K562 (cell line): ENCODE measurements at regions not wholly inside any gene's neighbourhood (a gene's known extent, or its start where the extent isn't known, plus 50 kb on each side); places are given as distances from the start of the nearest gene placed in this dataset.

Experiments used
- GATAD2B ChIP-seq: fragments of 450-650 bp; IDR thresholded peaks from 2 replicates; pipeline ENCODE4 v1.6.1; 2017; ENCODE audit warnings: mild to moderate bottlenecking, borderline replicate concordance
- HDAC8 ChIP-seq: fragments of 450-650 bp; IDR thresholded peaks from 2 replicates; pipeline ENCODE4 v1.6.1; 2016; ENCODE audit warnings: mild to moderate bottlenecking, missing genetic modification characterization, moderate library complexity, missing compliant biosample characterization
- MYNN ChIP-seq, 2 experiments: sonication (generic); formaldehyde crosslinking in 1 of 2; IDR thresholded peaks; 2 replicates each; pipeline versions ENCODE4 v1.5.0 to v1.6.1; 2016 to 2020; ENCODE audit warnings: antibody characterized with exemption in 1 of 2, missing genetic modification reagents in 1 of 2
- NFATC3 ChIP-seq: fragments of 450-650 bp; IDR thresholded peaks from 2 replicates; pipeline ENCODE4 v1.6.1; 2017; ENCODE audit warnings: mild to moderate bottlenecking
- RAD21 ChIP-seq, 2 experiments: fragments of 250-450 bp in 1 of 2; fragments of 450-650 bp in 1 of 2; sonication (Bioruptor Pico) in 1 of 2; formaldehyde crosslinking in 1 of 2; IDR thresholded peaks in 1 of 2; conservative IDR thresholded peaks in 1 of 2; 2 replicates each; pipeline versions ENCODE4 v1.4.0 to v1.8.0; 2020 to 2022; ENCODE audit warnings: mild to moderate bottlenecking in 2 of 2, moderate library complexity in 1 of 2
- SIN3A ChIP-seq, 2 experiments: fragments of 150-350 bp in 1 of 2; IDR thresholded peaks; 2 replicates each; pipeline ENCODE4 v1.6.1; 2011 to 2016; ENCODE audit warnings: borderline replicate concordance in 2 of 2, low read depth in 2 of 2, low read length in 2 of 2, mild to moderate bottlenecking in 2 of 2, moderate library complexity in 2 of 2; ENCODE audit not compliant: control insufficient read depth in 1 of 2
- ZNF347 ChIP-seq: fragments of 450-650 bp; formaldehyde crosslinking; IDR thresholded peaks from 2 replicates; pipeline ENCODE4 v1.4.0; 2020; ENCODE audit warnings: low read depth, mild to moderate bottlenecking, moderate library complexity
- TF ChIP-seq, protein P1 (sequence below): fragments of 450-650 bp; IDR thresholded peaks from 2 replicates; pipeline ENCODE4 v1.6.1; 2016
- TF ChIP-seq, protein P2 (sequence below), 3 experiments: IDR thresholded peaks in 2 of 3; conservative IDR thresholded peaks in 1 of 3; 2 replicates each; pipeline ENCODE4 v1.5.1; 2011 to 2012; ENCODE audit warnings: low read length in 3 of 3, mild to moderate bottlenecking in 3 of 3, control low read depth in 2 of 3, improper control_type of control experiment in 1 of 3, inconsistent platforms in 1 of 3, low read depth in 1 of 3, mixed read lengths in 1 of 3, moderate library complexity in 1 of 3; ENCODE audit not compliant: insufficient read depth in 2 of 3

DNA sequence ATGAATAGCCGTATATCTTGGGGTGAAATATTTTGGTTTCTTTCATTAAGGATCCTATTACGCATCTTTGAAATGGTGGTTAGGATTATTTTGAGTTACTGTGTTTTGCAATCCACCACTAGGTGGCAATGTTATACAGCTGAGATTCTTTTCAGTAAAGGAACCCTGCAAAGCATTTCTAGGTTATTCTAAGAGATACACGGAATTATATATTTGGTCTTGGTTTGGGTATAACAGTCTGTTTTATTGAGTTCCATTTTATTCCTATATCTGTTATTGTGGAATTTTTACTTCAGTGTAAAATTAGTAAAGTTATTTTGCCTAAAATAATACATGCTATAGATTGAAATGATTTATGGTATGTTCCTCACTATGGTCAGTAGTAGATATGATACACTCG lies 62.9 kb upstream of the CPHXL start (continued):
- TF ChIP-seq, protein P1, sequence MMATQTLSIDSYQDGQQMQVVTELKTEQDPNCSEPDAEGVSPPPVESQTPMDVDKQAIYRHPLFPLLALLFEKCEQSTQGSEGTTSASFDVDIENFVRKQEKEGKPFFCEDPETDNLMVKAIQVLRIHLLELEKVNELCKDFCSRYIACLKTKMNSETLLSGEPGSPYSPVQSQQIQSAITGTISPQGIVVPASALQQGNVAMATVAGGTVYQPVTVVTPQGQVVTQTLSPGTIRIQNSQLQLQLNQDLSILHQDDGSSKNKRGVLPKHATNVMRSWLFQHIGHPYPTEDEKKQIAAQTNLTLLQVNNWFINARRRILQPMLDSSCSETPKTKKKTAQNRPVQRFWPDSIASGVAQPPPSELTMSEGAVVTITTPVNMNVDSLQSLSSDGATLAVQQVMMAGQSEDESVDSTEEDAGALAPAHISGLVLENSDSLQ: no peak
- no peak for TF ChIP-seq SIN3A (IDR thresholded peaks at IDR 0.05; ENCODE audit: borderline replicate concordance in 2 of 2, control insufficient read depth in 1 of 2, low read depth in 2 of 2, low read length in 2 of 2)
- TF ChIP-seq, protein P2, sequence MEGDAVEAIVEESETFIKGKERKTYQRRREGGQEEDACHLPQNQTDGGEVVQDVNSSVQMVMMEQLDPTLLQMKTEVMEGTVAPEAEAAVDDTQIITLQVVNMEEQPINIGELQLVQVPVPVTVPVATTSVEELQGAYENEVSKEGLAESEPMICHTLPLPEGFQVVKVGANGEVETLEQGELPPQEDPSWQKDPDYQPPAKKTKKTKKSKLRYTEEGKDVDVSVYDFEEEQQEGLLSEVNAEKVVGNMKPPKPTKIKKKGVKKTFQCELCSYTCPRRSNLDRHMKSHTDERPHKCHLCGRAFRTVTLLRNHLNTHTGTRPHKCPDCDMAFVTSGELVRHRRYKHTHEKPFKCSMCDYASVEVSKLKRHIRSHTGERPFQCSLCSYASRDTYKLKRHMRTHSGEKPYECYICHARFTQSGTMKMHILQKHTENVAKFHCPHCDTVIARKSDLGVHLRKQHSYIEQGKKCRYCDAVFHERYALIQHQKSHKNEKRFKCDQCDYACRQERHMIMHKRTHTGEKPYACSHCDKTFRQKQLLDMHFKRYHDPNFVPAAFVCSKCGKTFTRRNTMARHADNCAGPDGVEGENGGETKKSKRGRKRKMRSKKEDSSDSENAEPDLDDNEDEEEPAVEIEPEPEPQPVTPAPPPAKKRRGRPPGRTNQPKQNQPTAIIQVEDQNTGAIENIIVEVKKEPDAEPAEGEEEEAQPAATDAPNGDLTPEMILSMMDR (IDR thresholded peaks at IDR 0.05 in 2 of 3, conservative IDR thresholded peaks at IDR 0.05 in 1 of 3; ENCODE audit: insufficient read depth in 2 of 3, low read depth in 1 of 3, low read length in 3 of 3): peak; percentile 55 to 89 (median 57); a peak in 5 of 6 replicates
- no peak for TF ChIP-seq GATAD2B
- no peak for TF ChIP-seq MYNN (IDR thresholded peaks at IDR 0.05)
- no peak for TF ChIP-seq MYNN (CRISPR knock-in tag; IDR thresholded peaks at IDR 0.05)
- no peak for TF ChIP-seq HDAC8
- TF ChIP-seq NFATC3: no peak
- TF ChIP-seq ZNF347: no peak
- TF ChIP-seq RAD21 (CRISPR knock-in tag; conservative IDR thresholded peaks at IDR 0.05 in 1 of 2, IDR thresholded peaks at IDR 0.05 in 1 of 2): peak; percentile 78 to 93
